Thyroid gland (tissue), 4 donors: ENCODE measurements at regions not wholly inside any gene's neighbourhood (a gene's known extent, or its start where the extent isn't known, plus 50 kb on each side); places are given as distances from the start of the nearest gene placed in this dataset.

Source experiments
- POLR2A ChIP-seq, 2 donors: fragments of 450-650 bp; IDR thresholded peaks; one replicate each; pipeline ENCODE4 v1.6.1; 2017; ENCODE audit warnings: antibody characterized with exemption in 2 of 2, mild to moderate bottlenecking in 2 of 2, moderate library complexity in 1 of 2
- TF ChIP-seq, protein P1 (sequence below), 6 experiments: fragments of 200-600 bp in 3 of 6; fragments of 450-650 bp in 3 of 6; sonication (generic) in 3 of 6; IDR thresholded peaks; one replicate each; pipeline ENCODE4 v1.5.1; 2016 to 2019; ENCODE audit warnings: antibody characterized with exemption in 6 of 6, mild to moderate bottlenecking in 2 of 6, inconsistent platforms in 1 of 6, moderate library complexity in 1 of 6

DNA sequence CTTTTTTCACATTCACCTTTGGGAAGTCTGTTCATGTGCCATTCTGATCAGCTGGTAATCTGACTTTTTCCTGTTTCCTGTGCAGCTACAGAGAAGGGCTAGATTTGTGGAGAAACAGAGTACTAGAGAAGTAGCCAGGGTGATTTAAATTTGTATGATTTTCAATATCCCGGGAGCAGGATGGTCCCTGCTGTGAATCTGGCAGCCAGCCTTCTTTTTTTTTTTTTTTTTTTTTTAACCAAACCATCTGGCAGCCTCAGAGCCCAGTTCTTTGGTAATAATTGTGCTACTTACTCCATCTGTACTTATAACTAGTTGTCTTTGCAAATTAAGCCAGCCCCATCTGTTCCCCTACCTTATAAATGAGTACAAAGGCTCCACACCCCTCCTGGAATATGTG, 248.6 kb upstream of the DEPDC1 start:
- TF ChIP-seq, protein P1, sequence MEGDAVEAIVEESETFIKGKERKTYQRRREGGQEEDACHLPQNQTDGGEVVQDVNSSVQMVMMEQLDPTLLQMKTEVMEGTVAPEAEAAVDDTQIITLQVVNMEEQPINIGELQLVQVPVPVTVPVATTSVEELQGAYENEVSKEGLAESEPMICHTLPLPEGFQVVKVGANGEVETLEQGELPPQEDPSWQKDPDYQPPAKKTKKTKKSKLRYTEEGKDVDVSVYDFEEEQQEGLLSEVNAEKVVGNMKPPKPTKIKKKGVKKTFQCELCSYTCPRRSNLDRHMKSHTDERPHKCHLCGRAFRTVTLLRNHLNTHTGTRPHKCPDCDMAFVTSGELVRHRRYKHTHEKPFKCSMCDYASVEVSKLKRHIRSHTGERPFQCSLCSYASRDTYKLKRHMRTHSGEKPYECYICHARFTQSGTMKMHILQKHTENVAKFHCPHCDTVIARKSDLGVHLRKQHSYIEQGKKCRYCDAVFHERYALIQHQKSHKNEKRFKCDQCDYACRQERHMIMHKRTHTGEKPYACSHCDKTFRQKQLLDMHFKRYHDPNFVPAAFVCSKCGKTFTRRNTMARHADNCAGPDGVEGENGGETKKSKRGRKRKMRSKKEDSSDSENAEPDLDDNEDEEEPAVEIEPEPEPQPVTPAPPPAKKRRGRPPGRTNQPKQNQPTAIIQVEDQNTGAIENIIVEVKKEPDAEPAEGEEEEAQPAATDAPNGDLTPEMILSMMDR (IDR thresholded peaks at IDR 0.05), result no peak
- no peak for TF ChIP-seq POLR2A (IDR thresholded peaks at IDR 0.05)
